ENCODE measurements at regions not wholly inside any gene's neighbourhood (a gene's known extent, or its start where the extent isn't known, plus 50 kb on each side); places are given as distances from the start of the nearest gene placed in this dataset.

- Mint-ChIP-seq H3K27me3 (ENCODE audit: low read depth) (peaks cover 1% of the 10 kb centered on the region; the same call in 1 of the 2 replicates), H3K27ac (no peak overlapping the region; a peak in 1 of 7 replicates), H3K9me3 (peaks cover 0 to 7% of the 10 kb centered on the region in 2 experiments; a peak in 4 of 5 replicates), H3K36me3 (ENCODE audit: insufficient read depth in 1 of 3, low read depth in 3 of 3) (peaks cover 0 to 8% (median 7%) of the 10 kb centered on the region in 3 experiments; a peak in 4 of 7 replicates), H3K4me3 (no peak overlapping the region), H3K4me1 (peaks cover 4 to 9% of the 10 kb centered on the region in 2 experiments)
- Histone ChIP-seq H3K18ac (ENCODE audit: insufficient read length, low read depth, low read length) (no peak overlapping the region), H3K79me1 (ENCODE audit: insufficient read depth, low read depth, low read length, poor library complexity, severe bottlenecking) (no peaks in the 10 kb centered on the region), H2BK12ac (ENCODE audit: insufficient read length, low read depth, low read length) (no peak overlapping the region), H3K27ac (ENCODE audit: insufficient read length, low read depth, low read length) (no peak overlapping the region), H4K8ac (replicated peaks; ENCODE audit: insufficient read length, low read depth, low read length) (no peak overlapping the region), H4K5ac (ENCODE audit: insufficient read length, low read depth, low read length) (no peak overlapping the region), H4K91ac (ENCODE audit: insufficient read length, low read depth, low read length) (no peak overlapping the region), H3T11ph (ENCODE audit: low read length) (no peak overlapping the region), H2BK15ac (ENCODE audit: low read depth, low read length) (no peak overlapping the region), H3K56ac (ENCODE audit: insufficient read length, low read depth, low read length) (no peak overlapping the region), H2AFZ (ENCODE audit: low read length) (no peak overlapping the region), H4K20me1 (ENCODE audit: control insufficient read depth, insufficient read depth, insufficient read length) (no peaks in the 10 kb centered on the region), H3K23me2 (ENCODE audit: insufficient read length, low read depth, low read length, poor library complexity, severe bottlenecking) (no peaks in the 10 kb centered on the region), H3K14ac (ENCODE audit: insufficient read depth, low read length) (no peak overlapping the region), H3K4me2 (ENCODE audit: insufficient read depth, insufficient read length, low read length) (no peak overlapping the region), H2BK5ac (ENCODE audit: insufficient read length, low read length) (no peak overlapping the region), H3K27me3 (ENCODE audit: insufficient read depth, low read length) (no peaks in the 10 kb centered on the region), H3K9me3 (ENCODE audit: control insufficient read depth, low read depth, low read length) (no peaks in the 10 kb centered on the region), H2AK5ac (ENCODE audit: insufficient read length, low read length) (no peak overlapping the region), H3K4me1 (ENCODE audit: insufficient read depth, low read length) (no peaks in the 10 kb centered on the region), H3K4ac (ENCODE audit: low read depth, low read length) (no peak overlapping the region), H3K9ac (ENCODE audit: extremely low read depth, insufficient read length, low read length) (no peak overlapping the region), H3K23ac (ENCODE audit: insufficient read length, low read depth, low read length) (no peak overlapping the region), H3K79me2 (ENCODE audit: insufficient read depth, low read length) (no peaks in the 10 kb centered on the region), H2BK120ac (ENCODE audit: low read depth, low read length, poor library complexity, severe bottlenecking) (no peak overlapping the region), H2BK20ac (ENCODE audit: low read depth, low read length, poor library complexity, severe bottlenecking) (no peak overlapping the region)
- DNase-seq: no peak
- TF ChIP-seq, protein P1, sequence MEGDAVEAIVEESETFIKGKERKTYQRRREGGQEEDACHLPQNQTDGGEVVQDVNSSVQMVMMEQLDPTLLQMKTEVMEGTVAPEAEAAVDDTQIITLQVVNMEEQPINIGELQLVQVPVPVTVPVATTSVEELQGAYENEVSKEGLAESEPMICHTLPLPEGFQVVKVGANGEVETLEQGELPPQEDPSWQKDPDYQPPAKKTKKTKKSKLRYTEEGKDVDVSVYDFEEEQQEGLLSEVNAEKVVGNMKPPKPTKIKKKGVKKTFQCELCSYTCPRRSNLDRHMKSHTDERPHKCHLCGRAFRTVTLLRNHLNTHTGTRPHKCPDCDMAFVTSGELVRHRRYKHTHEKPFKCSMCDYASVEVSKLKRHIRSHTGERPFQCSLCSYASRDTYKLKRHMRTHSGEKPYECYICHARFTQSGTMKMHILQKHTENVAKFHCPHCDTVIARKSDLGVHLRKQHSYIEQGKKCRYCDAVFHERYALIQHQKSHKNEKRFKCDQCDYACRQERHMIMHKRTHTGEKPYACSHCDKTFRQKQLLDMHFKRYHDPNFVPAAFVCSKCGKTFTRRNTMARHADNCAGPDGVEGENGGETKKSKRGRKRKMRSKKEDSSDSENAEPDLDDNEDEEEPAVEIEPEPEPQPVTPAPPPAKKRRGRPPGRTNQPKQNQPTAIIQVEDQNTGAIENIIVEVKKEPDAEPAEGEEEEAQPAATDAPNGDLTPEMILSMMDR (conservative IDR thresholded peaks at IDR 0.05): no peak
- WGBS (ENCODE audit: extremely low coverage, insufficient read length, low lambda C conversion rate): no CpG with 5 or more reads among the region's 3 CpGs
Measured at GRCh38 chr10:107970512-107970911, 806.0 kb upstream of the SORCS1 start.

Data from H9 (cell line).